A549 (cell line): ENCODE measurements at regions not wholly inside any gene's neighbourhood (a gene's known extent, or its start where the extent isn't known, plus 50 kb on each side); places are given as distances from the start of the nearest gene placed in this dataset.

ENCODE experiments used
- ATAC-seq, 2 experiments: fragments of 200-7000 bp in 1 of 2; fragments of >200 bp in 1 of 2; cut with Nextera tagmentation in 1 of 2; cut with Tn5 transposase in 1 of 2; 3 replicates each; pipeline versions ENCODE4 v1.8.0 to v1.9.1; 2018 to 2020; ENCODE audit warnings: mild to moderate bottlenecking in 1 of 2, moderate library complexity in 1 of 2
- CTCF ChIA-PET: fragments of 300-600 bp; sonication (Branson Sonifier 250); formaldehyde crosslinking; extraction: SDS; loops from one replicate; lab custom pipeline; 2021; ENCODE audit warnings: antibody characterized with exemption, inconsistent platforms; lab: Yijun Ruan, JAX
- POLR2A ChIA-PET: fragments of 350-600 bp; formaldehyde crosslinking; extraction: SDS; loops from one replicate; lab custom pipeline; 2021; ENCODE audit warnings: antibody characterized with exemption, inconsistent platforms; lab: Yijun Ruan, JAX
- DNase-seq, 2 experiments: peaks; one replicate each; pipeline versions ENCODE4 v3.0.0 to v3.0.0-alpha.2; 2011 to 2016; ENCODE audit warnings: low read depth in 1 of 2, low spot score in 1 of 2
- FAIRE-seq: peaks from 2 replicates; lab custom pipeline; 2011; peaks lifted over from hg19 to GRCh38; lab: Jason Lieb, UNC
- H3K27ac ChIP-seq, 2 experiments: fragments of >200 bp; sonication (Bioruptor Twin); formaldehyde crosslinking; 3 replicates each; pipeline ENCODE4 v1.5.1; 2016 to 2017
- H3K4me1 ChIP-seq: fragments of >200 bp; sonication (Bioruptor Twin); formaldehyde crosslinking; 3 replicates; pipeline ENCODE4 v1.6.1; 2016
- H3K4me2 ChIP-seq: fragments of >200 bp; sonication (Bioruptor Twin); formaldehyde crosslinking; 3 replicates; pipeline ENCODE4 v1.6.1; 2016
- H3K4me3 ChIP-seq: fragments of >200 bp; sonication (Bioruptor Twin); formaldehyde crosslinking; 3 replicates; pipeline ENCODE4 v1.5.1; 2016
- H3K9me3 ChIP-seq: fragments of >200 bp; sonication (Bioruptor Twin); formaldehyde crosslinking; 3 replicates; pipeline ENCODE4 v1.6.1; 2016
- ATOH8 ChIP-seq: fragments of 250-450 bp; sonication (Bioruptor Pico); IDR thresholded peaks from 2 replicates; pipeline ENCODE4 v1.5.0; 2020; ENCODE audit warnings: low read depth, mild to moderate bottlenecking, moderate library complexity
- BCL3 ChIP-seq: fragments of >200 bp; sonication (Bioruptor Twin); formaldehyde crosslinking; IDR thresholded peaks from 3 replicates; pipeline ENCODE4 v1.6.1; 2016
- CBX8 ChIP-seq: fragments of 200-600 bp; sonication (generic); IDR thresholded peaks from 2 replicates; pipeline ENCODE4 v1.6.1; 2016
- CEBPB ChIP-seq, 2 experiments: fragments of >200 bp in 1 of 2; sonication (Bioruptor Twin) in 1 of 2; formaldehyde crosslinking in 1 of 2; IDR thresholded peaks; 2 replicates each; pipeline ENCODE4 v1.6.1; 2012 to 2016
- CHD2 ChIP-seq: fragments of 150-350 bp; IDR thresholded peaks from 2 replicates; pipeline ENCODE4 v1.6.1; 2014; ENCODE audit warnings: low read length; ENCODE audit not compliant: partially characterized antibody
- CHD4 ChIP-seq: fragments of 200-600 bp; sonication (generic); IDR thresholded peaks from 2 replicates; pipeline ENCODE4 v1.6.1; 2016; ENCODE audit warnings: antibody characterized with exemption, mild to moderate bottlenecking, borderline replicate concordance
- CTCF ChIP-seq: fragments of >200 bp; sonication (Bioruptor Twin); formaldehyde crosslinking; IDR thresholded peaks from 3 replicates; pipeline ENCODE4 v1.5.1; 2016
- EHMT2 ChIP-seq: fragments of 200-600 bp; sonication (generic); IDR thresholded peaks from 2 replicates; pipeline ENCODE4 v1.6.1; 2016; ENCODE audit warnings: antibody characterized with exemption, low read depth, mild to moderate bottlenecking, moderate library complexity
- ELK1 ChIP-seq: fragments of 150-350 bp; IDR thresholded peaks from 2 replicates; pipeline ENCODE4 v1.6.1; 2014; ENCODE audit warnings: low read depth, mild to moderate bottlenecking, low read length
- EP300 ChIP-seq, 2 experiments: fragments of >200 bp; sonication (Bioruptor Twin); formaldehyde crosslinking; IDR thresholded peaks; 2 replicates in 1 of 2; 3 replicates in 1 of 2; pipeline ENCODE4 v1.6.1; 2016 to 2017
- ESRRA ChIP-seq: fragments of 150-350 bp; IDR thresholded peaks from 2 replicates; pipeline ENCODE4 v1.6.1; 2014; ENCODE audit warnings: mild to moderate bottlenecking, low read length, borderline replicate concordance
- FOSB ChIP-seq: fragments of 250-450 bp; sonication (Bioruptor Pico); IDR thresholded peaks from 2 replicates; pipeline ENCODE4 v1.5.0; 2020; ENCODE audit warnings: mild to moderate bottlenecking, moderate library complexity
- FOSL2 ChIP-seq, 2 experiments: fragments of 450-650 bp in 1 of 2; fragments of >200 bp in 1 of 2; sonication (Bioruptor Twin) in 1 of 2; formaldehyde crosslinking; IDR thresholded peaks; 2 replicates each; pipeline versions ENCODE4 v1.5.0 to v1.6.1; 2016 to 2020; ENCODE audit warnings: mild to moderate bottlenecking in 1 of 2, moderate library complexity in 1 of 2
- FOXS1 ChIP-seq: fragments of 250-450 bp; sonication (Bioruptor Pico); IDR thresholded peaks from 2 replicates; pipeline ENCODE4 v1.5.0; 2020; ENCODE audit warnings: mild to moderate bottlenecking, moderate library complexity
- HEYL ChIP-seq: fragments of 250-450 bp; sonication (Bioruptor Pico); IDR thresholded peaks from 2 replicates; pipeline ENCODE4 v1.8.0; 2021; ENCODE audit warnings: mild to moderate bottlenecking, moderate library complexity
- HOXB13 ChIP-seq: fragments of 250-450 bp; sonication (Bioruptor Pico); IDR thresholded peaks from 2 replicates; pipeline ENCODE4 v1.5.0; 2020; ENCODE audit warnings: low read depth, mild to moderate bottlenecking, moderate library complexity
- MAX ChIP-seq: IDR thresholded peaks from 2 replicates; pipeline ENCODE4 v1.6.1; 2012
- MAZ ChIP-seq: fragments of 150-350 bp; IDR thresholded peaks from 2 replicates; pipeline ENCODE4 v1.6.1; 2014; ENCODE audit warnings: antibody characterized with exemption, low read depth, low read length, borderline replicate concordance
- NPAS2 ChIP-seq: fragments of 250-450 bp; sonication (Bioruptor Pico); IDR thresholded peaks from 2 replicates; pipeline ENCODE4 v1.8.0; 2022; ENCODE audit warnings: mild to moderate bottlenecking, moderate library complexity, borderline replicate concordance
- POLR2AphosphoS2 ChIP-seq: conservative IDR thresholded peaks from 2 replicates; pipeline ENCODE4 v1.6.1; 2012; ENCODE audit warnings: low read length, improper control_type of control experiment, inconsistent platforms
- REST ChIP-seq: fragments of 200-600 bp; sonication (generic); IDR thresholded peaks from 2 replicates; pipeline ENCODE4 v1.6.1; 2016; ENCODE audit warnings: antibody characterized with exemption, mild to moderate bottlenecking, moderate library complexity
- RFX5 ChIP-seq: fragments of 450-650 bp; IDR thresholded peaks from 2 replicates; pipeline ENCODE4 v1.7.1; 2014; ENCODE audit warnings: antibody characterized with exemption, mild to moderate bottlenecking, moderate library complexity
- RNF2 ChIP-seq: fragments of 200-600 bp; sonication (generic); IDR thresholded peaks from 2 replicates; pipeline ENCODE4 v1.6.1; 2016; ENCODE audit warnings: low read depth, mild to moderate bottlenecking, antibody characterized with exemption, moderate library complexity, borderline replicate concordance
- SREBF2 ChIP-seq: fragments of 450-650 bp; IDR thresholded peaks from 2 replicates; pipeline ENCODE4 v1.6.1; 2014; ENCODE audit warnings: mild to moderate bottlenecking, moderate library complexity
- TP53 ChIP-seq: fragments of 250-450 bp; sonication (Bioruptor Pico); IDR thresholded peaks from 2 replicates; pipeline ENCODE4 v1.5.0; 2021; ENCODE audit warnings: mild to moderate bottlenecking, moderate library complexity
- USF2 ChIP-seq: fragments of 450-650 bp; IDR thresholded peaks from 2 replicates; pipeline ENCODE4 v1.6.1; 2014; ENCODE audit warnings: antibody characterized with exemption
- ZC3H11A ChIP-seq: fragments of 450-650 bp; IDR thresholded peaks from 2 replicates; pipeline ENCODE4 v1.6.1; 2014; ENCODE audit warnings: antibody characterized with exemption, mild to moderate bottlenecking
- ZNF302 ChIP-seq: fragments of 250-450 bp; sonication (Bioruptor Pico); IDR thresholded peaks from 2 replicates; pipeline ENCODE4 v1.9.0; 2021; ENCODE audit warnings: inconsistent platforms, mild to moderate bottlenecking, moderate library complexity
- ZSCAN20 ChIP-seq: fragments of 250-450 bp; sonication (Bioruptor Pico); IDR thresholded peaks from 2 replicates; pipeline ENCODE4 v1.8.0; 2022; ENCODE audit warnings: mild to moderate bottlenecking, moderate library complexity
- WGBS: methylation state at CpG from one replicate; pipeline ENCODE4 v1.1.6; 2017; ENCODE audit errors: missing lambda C conversion rate; 5-methylcytosine and 5-hydroxymethylcytosine counted together

GRCh38 chr13:48806522-48806921, 152.8 kb downstream of the CYSLTR2 start:
- TF ChIP-seq ESRRA (no peak), ZSCAN20 (CRISPR knock-in tag) (no peak), TP53 (CRISPR knock-in tag) (no peak), ATOH8 (no peak), FOXS1 (CRISPR knock-in tag) (no peak), RNF2 (no peak), RFX5 (no peak), CEBPB (IDR thresholded peaks at IDR 0.05) (no peak), FOSL2 (IDR thresholded peaks at IDR 0.05) (no peak), FOSL2 (CRISPR knock-in tag; IDR thresholded peaks at IDR 0.05) (no peak), NPAS2 (CRISPR knock-in tag) (no peak), ZC3H11A (no peak), HOXB13 (CRISPR knock-in tag) (no peak), FOSB (CRISPR knock-in tag) (no peak), SREBF2 (no peak), BCL3 (no peak), EP300 (IDR thresholded peaks at IDR 0.05) (no peak), CTCF (no peak), CHD2 (no peak), EHMT2 (no peak)
- ATAC-seq (no peak), DNase-seq (no peak), FAIRE-seq (no peak)
- Histone ChIP-seq H3K9me3 (no peaks in the 10 kb centered on the region), H3K27ac (no peak overlapping the region), H3K4me1 (no peaks in the 10 kb centered on the region), H3K4me2 (no peak overlapping the region), H3K4me3 (no peak overlapping the region)
- ChIA-PET POLR2A (no interaction called here), CTCF (no interaction called here)
- WGBS = 70% methylated on average over 3 of the region's 3 CpGs

GRCh38 chr13:48808683-48809082, 155.0 kb downstream of the CYSLTR2 start:
- FAIRE-seq = no peak

More at GRCh38 chr13:48808683-48809082, 155.0 kb downstream of the CYSLTR2 start:
- ChIA-PET POLR2A (no interaction called here), CTCF (no interaction called here)
- no peak overlapping the region for H3K4me3 ChIP-seq
- no peaks in the 10 kb centered on the region for H3K4me1 ChIP-seq
- H3K9me3 ChIP-seq = no peaks in the 10 kb centered on the region
- ATAC-seq (no peak), DNase-seq (no peak)
- H3K4me2 ChIP-seq = no peak overlapping the region
- H3K27ac ChIP-seq = no peak overlapping the region
- TF ChIP-seq FOXS1 (CRISPR knock-in tag) (no peak), HEYL (CRISPR knock-in tag) (no peak), MAX (no peak), HOXB13 (CRISPR knock-in tag) (no peak), REST (no peak), POLR2AphosphoS2 (no peak), EP300 (IDR thresholded peaks at IDR 0.05) (no peak), ELK1 (no peak), CHD2 (no peak), MAZ (no peak), FOSL2 (IDR thresholded peaks at IDR 0.05) (no peak), FOSL2 (CRISPR knock-in tag; IDR thresholded peaks at IDR 0.05) (no peak), ZNF302 (CRISPR knock-in tag) (no peak), CHD4 (no peak), USF2 (no peak), CBX8 (no peak), ZSCAN20 (CRISPR knock-in tag) (no peak)
- WGBS = 79% methylated on average over 1 of the region's 1 CpG
